Neuron (in vitro differentiated cells): ENCODE measurements at regions not wholly inside any gene's neighbourhood (a gene's known extent, or its start where the extent isn't known, plus 50 kb on each side); places are given as distances from the start of the nearest gene placed in this dataset.
"Not testable (repeated sequence)": the region's sequence is repeated elsewhere in the genome, so short reads cannot be mapped to it uniquely, and the experiment has no call there.

ENCODE experiments used
- H2AFZ ChIP-seq: one replicate; pipeline ENCODE4 v1.6.1; 2013; ENCODE audit warnings: low read depth, mild to moderate bottlenecking, inconsistent platforms, low read length, moderate library complexity
- H3K27me3 ChIP-seq: one replicate; pipeline ENCODE4 v1.6.1; 2013; ENCODE audit warnings: low read length; ENCODE audit not compliant: insufficient read depth
- H3K36me3 ChIP-seq: one replicate; pipeline ENCODE4 v1.6.1; 2013; ENCODE audit warnings: low read length; ENCODE audit not compliant: insufficient read depth
- H3K4me1 ChIP-seq: one replicate; pipeline ENCODE4 v1.6.1; 2013; ENCODE audit warnings: low read length; ENCODE audit not compliant: insufficient read depth
- H3K4me3 ChIP-seq: 2 replicates; pipeline ENCODE4 v1.5.1; 2013; ENCODE audit warnings: mild to moderate bottlenecking, low read length, moderate library complexity
- H3K9me3 ChIP-seq: one replicate; pipeline ENCODE4 v1.6.1; 2013; ENCODE audit warnings: low read length

DNA sequence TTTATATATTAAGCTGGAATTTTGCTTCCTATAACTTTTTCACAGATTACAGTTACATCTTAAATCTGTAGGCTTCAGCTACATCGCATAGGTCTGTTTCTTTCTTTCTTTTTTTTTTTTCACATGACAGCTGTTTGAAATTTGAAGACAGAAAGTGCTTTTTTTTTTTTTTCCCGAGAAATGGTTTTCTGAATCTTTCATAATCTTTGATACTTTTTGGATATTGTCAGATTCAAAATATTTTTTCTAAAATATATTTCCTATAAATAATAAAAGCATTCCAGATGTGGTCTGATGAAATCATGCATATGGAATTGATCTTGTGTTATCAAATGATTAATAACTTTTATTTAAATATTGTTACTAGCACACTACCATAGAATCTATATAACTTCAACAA is 212.2 kb downstream of the TAF11L14 start:
- H3K27me3 ChIP-seq = no peaks in the 10 kb centered on the region
- no peaks in the 10 kb centered on the region for H3K9me3 ChIP-seq
- no peak overlapping the region for H2AFZ ChIP-seq
- H3K4me1 ChIP-seq = no peaks in the 10 kb centered on the region
- H3K36me3 ChIP-seq = no peaks in the 10 kb centered on the region
- H3K4me3 ChIP-seq = no peak overlapping the region

- H3K4me3 ChIP-seq = no peak overlapping the region
- no peaks in the 10 kb centered on the region for H3K9me3 ChIP-seq
- H3K36me3 ChIP-seq = no peaks in the 10 kb centered on the region
- H3K27me3 ChIP-seq = no peaks in the 10 kb centered on the region
- no peak overlapping the region for H2AFZ ChIP-seq
- no peaks in the 10 kb centered on the region for H3K4me1 ChIP-seq
Observed at GRCh38 chr5:17847286-17847685, 213.0 kb downstream of the TAF11L14 start.

DNA sequence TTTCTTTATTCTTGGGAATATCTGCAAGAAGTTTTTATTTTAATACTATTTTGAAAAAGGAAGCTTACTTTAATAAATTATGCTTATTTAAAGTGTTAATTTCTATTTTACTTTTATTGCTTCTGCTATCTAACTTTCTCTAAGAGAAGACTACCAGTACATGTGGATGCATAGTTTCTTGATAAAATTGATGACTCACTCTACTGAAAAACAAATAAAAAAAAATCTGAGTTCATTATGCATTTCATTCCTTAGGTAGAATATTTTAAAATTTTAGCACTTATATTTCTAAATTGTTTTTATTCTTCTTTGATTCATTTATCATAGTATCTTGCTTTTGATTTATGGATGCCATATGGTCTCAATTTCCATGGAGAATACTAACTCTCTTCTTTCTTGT is 217.9 kb downstream of the TAF11L14 start:
- Histone ChIP-seq H2AFZ (no peak overlapping the region), H3K4me3 (no peak overlapping the region), H3K36me3 (no peaks in the 10 kb centered on the region)

DNA sequence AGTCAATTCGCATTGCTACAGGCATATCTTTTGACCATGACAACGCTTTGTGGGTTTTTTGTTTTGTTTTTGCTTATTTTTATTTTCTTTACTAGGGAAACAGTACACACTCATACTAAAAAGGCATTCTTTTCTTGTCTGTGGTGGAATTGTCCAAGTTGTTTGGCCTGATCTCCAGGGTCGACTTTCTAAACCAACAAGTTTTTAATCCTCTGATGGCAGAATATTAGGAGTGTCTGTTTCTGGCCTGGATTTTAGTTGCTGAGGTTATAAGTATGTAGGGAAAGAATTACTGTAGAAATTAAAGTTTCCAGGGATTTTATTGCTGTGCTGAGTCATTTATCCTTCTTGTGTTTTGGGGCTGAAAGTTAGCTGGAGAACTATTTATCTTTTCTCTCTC is 218.5 kb downstream of the TAF11L14 start:
- Histone ChIP-seq H3K4me1 (peaks cover 5% of the 10 kb centered on the region), H3K27me3 (no peaks in the 10 kb centered on the region), H3K9me3 (no peaks in the 10 kb centered on the region), H3K36me3 (no peaks in the 10 kb centered on the region), H3K4me3 (no peak overlapping the region), H2AFZ (no peak overlapping the region)

More for the DNA sequence above, 217.9 kb downstream of the TAF11L14 start:
- H3K4me1 ChIP-seq = peaks cover 5% of the 10 kb centered on the region
- H3K27me3 ChIP-seq = no peaks in the 10 kb centered on the region
- no peaks in the 10 kb centered on the region for H3K9me3 ChIP-seq

GRCh38 chr5:17854901-17855300 is 220.6 kb downstream of the TAF11L14 start:
- Histone ChIP-seq H3K4me3 (no peak overlapping the region), H3K4me1 (peaks cover 5% of the 10 kb centered on the region), H3K36me3 (no peaks in the 10 kb centered on the region), H2AFZ (no peak overlapping the region), H3K9me3 (no peaks in the 10 kb centered on the region), H3K27me3 (no peaks in the 10 kb centered on the region)

GRCh38 chr5:17860660-17861315 is 226.5 kb downstream of the TAF11L14 start:
- Histone ChIP-seq H3K36me3 (no peaks in the 10 kb centered on the region), H3K9me3 (no peaks in the 10 kb centered on the region), H3K4me3 (no peak overlapping the region), H3K27me3 (no peaks in the 10 kb centered on the region), H3K4me1 (peaks cover 5% of the 10 kb centered on the region), H2AFZ (no peak overlapping the region)

DNA sequence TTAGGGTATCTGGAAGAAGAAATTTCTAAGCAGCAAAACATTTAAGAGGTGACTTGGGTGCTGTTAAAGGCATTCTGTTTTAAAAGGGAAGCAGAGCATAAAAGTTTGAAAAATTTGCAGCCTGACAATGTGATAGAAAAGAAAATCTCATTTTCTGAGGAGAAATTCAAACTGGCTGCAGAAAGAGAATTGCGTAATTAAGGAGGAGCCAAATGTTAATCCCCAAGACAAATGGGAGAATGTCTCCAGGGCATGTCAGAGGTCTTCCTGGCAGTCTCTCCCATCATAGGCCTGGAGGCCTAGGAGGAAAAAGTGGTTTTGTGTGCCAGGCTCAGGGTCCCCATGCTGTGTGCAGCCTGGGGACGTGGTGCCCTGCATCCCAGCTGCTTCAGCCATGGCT is 230.6 kb downstream of the TAF11L14 start:
- not testable (repeated sequence) for H3K4me1 ChIP-seq, H2AFZ ChIP-seq, H3K27me3 ChIP-seq, H3K9me3 ChIP-seq, H3K4me3 ChIP-seq, H3K36me3 ChIP-seq

DNA sequence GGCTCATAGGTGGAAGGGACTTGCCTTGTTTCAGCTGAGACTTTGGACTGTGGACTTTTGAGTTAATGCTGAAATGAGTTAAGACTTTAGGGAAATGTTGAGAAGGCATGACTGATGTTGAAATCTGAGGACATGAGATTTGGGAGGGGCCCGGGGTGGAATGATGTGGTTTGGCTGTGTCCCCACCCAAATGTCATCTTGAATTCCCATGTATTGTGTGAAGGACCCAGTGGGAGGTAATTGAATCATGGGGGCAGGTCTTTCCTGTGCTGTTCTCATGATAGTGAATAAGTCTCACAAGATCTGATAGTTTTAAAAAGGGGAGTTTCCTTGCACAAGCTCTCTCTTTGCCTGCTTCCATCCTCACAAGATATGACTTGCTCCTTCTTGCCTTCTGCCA is 231.7 kb downstream of the TAF11L14 start:
- not testable (repeated sequence) for H3K36me3 ChIP-seq, H3K27me3 ChIP-seq, H3K4me3 ChIP-seq, H3K9me3 ChIP-seq, H2AFZ ChIP-seq, H3K4me1 ChIP-seq

DNA sequence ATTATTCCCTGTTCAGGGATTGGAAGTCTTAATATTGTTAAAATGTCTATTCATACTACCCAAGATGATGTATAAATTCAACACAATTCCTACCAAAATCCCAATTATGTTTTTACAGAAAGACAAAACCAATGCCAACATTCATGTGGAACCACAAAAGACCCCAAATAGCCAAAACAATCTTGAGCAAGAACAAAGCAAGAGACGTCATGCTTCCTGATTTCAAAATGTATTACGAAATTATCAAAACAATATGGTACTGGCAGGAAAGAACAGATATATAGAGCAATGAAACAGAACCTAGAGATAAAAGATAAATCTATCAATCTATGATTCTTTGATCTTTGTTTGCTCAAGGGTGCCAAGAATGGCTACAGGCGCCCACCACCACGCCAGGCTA is 237.9 kb downstream of the TAF11L14 start:
- no peaks in the 10 kb centered on the region for H3K36me3 ChIP-seq
- no peak overlapping the region for H3K4me3 ChIP-seq
- no peaks in the 10 kb centered on the region for H3K27me3 ChIP-seq
- H2AFZ ChIP-seq = no peak overlapping the region
- H3K9me3 ChIP-seq = no peaks in the 10 kb centered on the region
- no peaks in the 10 kb centered on the region for H3K4me1 ChIP-seq

GRCh38 chr5:17878541-17878940 is 244.3 kb downstream of the TAF11L14 start:
- H2AFZ ChIP-seq = no peak overlapping the region
- no peaks in the 10 kb centered on the region for H3K36me3 ChIP-seq
- no peaks in the 10 kb centered on the region for H3K27me3 ChIP-seq
- no peaks in the 10 kb centered on the region for H3K9me3 ChIP-seq
- no peak overlapping the region for H3K4me3 ChIP-seq
- no peaks in the 10 kb centered on the region for H3K4me1 ChIP-seq

DNA sequence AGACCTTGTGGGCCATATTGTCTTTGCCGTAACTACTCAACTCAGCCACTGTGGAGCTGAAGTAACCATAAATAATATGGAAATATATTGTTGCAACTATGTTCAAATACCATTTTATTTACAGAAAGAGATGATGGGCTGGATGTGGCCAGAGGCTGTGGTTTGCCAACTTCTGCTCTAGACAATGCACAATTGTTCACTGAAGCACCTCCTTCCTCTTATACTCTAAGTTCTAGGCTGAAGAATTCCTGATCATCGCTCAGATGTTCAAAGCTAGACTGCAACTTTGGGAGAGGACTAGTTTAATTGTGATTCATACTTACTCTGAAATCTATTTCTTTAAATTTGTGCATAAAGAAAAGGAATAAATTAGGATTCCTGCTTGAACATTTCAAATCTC is 245.0 kb downstream of the TAF11L14 start:
- no peak overlapping the region for H2AFZ ChIP-seq
- H3K9me3 ChIP-seq = no peaks in the 10 kb centered on the region
- no peaks in the 10 kb centered on the region for H3K36me3 ChIP-seq
- no peaks in the 10 kb centered on the region for H3K4me1 ChIP-seq
- no peaks in the 10 kb centered on the region for H3K27me3 ChIP-seq
- H3K4me3 ChIP-seq = no peak overlapping the region

- Histone ChIP-seq H3K4me3 (no peak overlapping the region), H3K27me3 (no peaks in the 10 kb centered on the region), H3K9me3 (no peaks in the 10 kb centered on the region), H2AFZ (no peak overlapping the region), H3K4me1 (no peaks in the 10 kb centered on the region), H3K36me3 (no peaks in the 10 kb centered on the region)
Observed at GRCh38 chr5:17880869-17881268, 246.6 kb downstream of the TAF11L14 start.

- Histone ChIP-seq H2AFZ (no peak overlapping the region), H3K4me3 (no peak overlapping the region), H3K4me1 (no peaks in the 10 kb centered on the region), H3K9me3 (no peaks in the 10 kb centered on the region), H3K36me3 (no peaks in the 10 kb centered on the region), H3K27me3 (no peaks in the 10 kb centered on the region)
Observed at GRCh38 chr5:17882760-17883488, 248.7 kb downstream of the TAF11L14 start.

DNA sequence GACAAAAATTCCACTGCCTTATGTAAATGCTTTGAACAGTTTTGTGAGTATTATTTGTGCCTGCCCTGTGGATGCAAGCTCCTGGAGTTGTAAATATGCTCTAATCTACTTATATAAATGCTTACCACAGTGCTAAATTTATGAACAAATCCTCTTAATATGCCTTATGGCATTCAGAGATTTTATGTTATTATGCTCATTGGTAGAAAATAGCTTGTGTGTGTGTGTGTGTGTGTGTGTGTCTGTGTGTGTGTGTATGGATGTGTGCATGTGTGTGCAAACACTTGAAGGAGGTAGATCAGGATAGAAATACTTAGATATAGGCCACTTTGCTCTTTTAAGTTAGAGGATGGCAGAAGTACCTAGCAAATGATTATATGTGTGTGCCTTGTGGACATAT is 253.9 kb downstream of the TAF11L14 start:
- Histone ChIP-seq H3K9me3 (no peaks in the 10 kb centered on the region), H3K4me1 (no peaks in the 10 kb centered on the region), H2AFZ (no peak overlapping the region), H3K36me3 (no peaks in the 10 kb centered on the region), H3K27me3 (no peaks in the 10 kb centered on the region), H3K4me3 (no peak overlapping the region)
